HG02852 (cell line): ENCODE measurements at regions not wholly inside any gene's neighbourhood (a gene's known extent, or its start where the extent isn't known, plus 50 kb on each side); places are given as distances from the start of the nearest gene placed in this dataset.

ENCODE experiments used
- ATAC-seq: cut with Tn5 transposase; IDR thresholded peaks from one replicate; pipeline ENCODE4 v1.9.1; 2021; ENCODE audit warnings: mild to moderate bottlenecking, moderate library complexity; ENCODE audit not compliant: unreplicated experiment

- no peak for ATAC-seq
These were observed 285.6 kb upstream of the TPM1 start for GRCh38 chr15:62756995-62757360.

DNA sequence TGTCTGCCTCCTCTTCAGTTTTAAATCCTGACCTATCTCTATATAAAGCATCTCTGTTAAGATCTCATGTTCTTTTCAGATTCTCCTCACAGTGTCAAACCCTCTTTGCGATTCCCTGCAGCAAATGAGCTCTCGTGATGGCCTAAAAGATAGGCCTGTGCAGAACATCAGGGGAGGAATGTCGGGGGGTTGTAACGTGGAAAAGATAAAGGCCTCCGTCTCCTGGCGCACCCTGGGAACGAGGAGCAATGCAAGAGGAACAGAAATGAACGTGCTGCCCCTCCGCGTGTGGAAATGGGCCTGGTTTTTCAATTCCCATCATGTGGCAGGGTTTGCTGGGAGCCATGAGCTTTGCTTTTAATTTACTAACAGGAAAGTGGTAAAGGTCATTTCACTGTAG is 285.0 kb upstream of the TPM1 start:
- ATAC-seq = no peak

- no peak for ATAC-seq
These were observed 284.2 kb upstream of the TPM1 start for GRCh38 chr15:62758126-62758951.

- ATAC-seq = no peak
These were observed 283.6 kb upstream of the TPM1 start for GRCh38 chr15:62758952-62759349.

- no peak for ATAC-seq
These were observed 282.0 kb upstream of the TPM1 start for GRCh38 chr15:62760538-62760937.

- no peak for ATAC-seq
These were observed 276.6 kb upstream of the TPM1 start for GRCh38 chr15:62765916-62766315.

GRCh38 chr15:62766599-62766998 is 275.9 kb upstream of the TPM1 start:
- no peak for ATAC-seq

DNA sequence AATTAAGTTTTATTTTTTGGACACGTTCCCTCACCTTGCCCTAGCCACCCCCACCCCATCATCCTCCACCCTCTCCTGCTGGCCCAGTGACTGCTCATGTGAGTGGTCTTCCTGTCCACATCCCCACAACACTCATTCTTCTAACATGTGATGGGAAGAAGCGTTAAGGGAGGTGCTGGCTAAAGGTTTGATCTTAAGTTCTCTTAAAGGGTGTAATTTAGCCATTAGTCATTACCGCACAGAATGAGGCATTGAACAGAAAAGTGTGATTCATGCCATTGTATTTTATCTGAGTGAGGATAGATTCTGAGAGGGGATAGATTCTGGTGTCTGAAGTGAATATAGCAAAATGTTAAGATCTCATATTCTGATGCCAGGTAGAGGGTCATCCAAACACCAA is 272.9 kb upstream of the TPM1 start:
- no peak for ATAC-seq

DNA sequence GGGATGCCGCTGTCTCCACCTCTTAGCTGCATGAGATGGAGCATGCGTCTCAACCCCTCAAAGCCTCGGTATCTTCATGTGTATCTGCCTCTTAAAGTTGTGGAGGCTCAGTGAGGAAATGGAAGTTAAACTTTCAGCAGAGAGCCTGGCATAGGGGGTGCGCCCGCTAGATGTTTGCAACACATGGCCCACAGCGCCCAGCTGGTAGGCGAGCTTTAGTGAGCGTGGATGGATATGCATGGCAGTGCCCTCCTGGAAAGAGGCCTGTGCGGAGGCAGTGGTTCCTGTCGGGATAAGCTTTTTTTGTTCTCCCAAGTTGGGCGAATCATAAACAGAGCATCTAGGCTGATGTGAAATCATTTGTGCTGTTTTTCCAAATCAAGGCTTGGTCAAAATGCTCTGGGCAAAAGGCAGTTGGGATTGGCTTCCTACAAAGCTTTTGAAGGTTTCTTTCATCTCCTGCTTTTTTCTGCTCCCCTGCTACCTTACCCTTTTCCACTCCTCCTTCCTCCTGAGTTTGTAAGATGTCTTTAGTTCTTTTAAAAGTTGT is 272.4 kb upstream of the TPM1 start:
- ATAC-seq = no peak

GRCh38 chr15:62770752-62771151 is 271.8 kb upstream of the TPM1 start:
- no peak for ATAC-seq

DNA sequence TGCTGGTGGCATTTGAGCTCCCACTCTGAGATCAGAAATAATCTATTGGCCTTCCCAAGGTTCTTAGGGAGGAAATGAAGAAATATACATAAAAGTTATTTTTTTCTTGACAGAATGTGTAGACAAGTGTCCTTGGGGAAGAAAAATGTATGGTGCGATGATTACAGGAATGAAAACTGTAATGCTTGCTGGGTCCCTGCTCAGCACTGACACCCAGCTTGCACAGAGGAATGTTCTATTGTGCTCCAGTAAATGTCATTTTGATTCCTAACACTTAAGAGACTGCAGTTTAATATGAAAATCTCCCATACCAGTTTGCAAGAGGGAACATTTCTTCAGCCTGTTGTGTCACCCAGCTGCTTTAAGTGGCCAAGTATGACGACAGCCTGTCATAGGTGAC is 271.3 kb upstream of the TPM1 start:
- ATAC-seq = no peak

GRCh38 chr15:62773369-62774165 is 269.0 kb upstream of the TPM1 start:
- ATAC-seq = no peak

- no peak for ATAC-seq
These were observed 266.6 kb upstream of the TPM1 start for GRCh38 chr15:62775932-62776331.

DNA sequence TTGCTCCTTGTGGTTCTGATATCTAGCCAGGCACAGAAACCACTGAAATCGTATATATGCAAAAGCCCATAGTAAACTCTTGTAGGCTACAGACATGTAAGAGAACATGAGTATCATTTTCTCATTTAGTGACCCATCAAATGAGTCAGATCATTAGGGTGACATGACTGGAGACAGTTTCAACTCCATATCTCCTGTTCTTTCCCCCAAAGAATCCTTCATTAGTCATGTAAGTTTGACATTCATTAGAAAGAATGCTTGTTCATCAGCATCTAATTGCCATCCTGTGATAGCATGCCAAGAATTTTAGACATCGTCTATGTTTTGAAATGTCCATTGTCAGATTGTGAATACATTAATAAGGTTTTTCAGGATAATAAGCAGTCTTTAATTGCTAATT is 264.9 kb upstream of the TPM1 start:
- no peak for ATAC-seq

GRCh38 chr15:62779036-62779770 is 263.3 kb upstream of the TPM1 start:
- no peak for ATAC-seq

DNA sequence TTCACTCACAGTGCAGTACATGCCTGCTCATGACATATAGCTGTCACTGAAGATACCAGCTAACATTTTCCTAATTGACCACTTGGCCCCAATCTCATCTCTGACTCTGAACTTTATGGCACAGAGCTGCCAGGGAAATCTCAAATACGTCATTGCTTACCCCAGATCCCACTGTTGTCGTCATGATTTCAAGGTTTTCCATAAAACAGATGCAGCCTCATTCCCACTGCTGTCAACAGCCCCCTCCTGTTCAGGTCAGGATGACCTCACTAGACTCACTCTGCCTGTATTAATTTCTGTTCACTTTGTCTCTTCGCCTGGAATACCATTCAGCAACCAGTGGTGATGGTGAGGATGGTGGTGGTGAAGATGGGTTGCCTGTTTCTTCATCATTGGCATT is 262.6 kb upstream of the TPM1 start:
- ATAC-seq = no peak

DNA sequence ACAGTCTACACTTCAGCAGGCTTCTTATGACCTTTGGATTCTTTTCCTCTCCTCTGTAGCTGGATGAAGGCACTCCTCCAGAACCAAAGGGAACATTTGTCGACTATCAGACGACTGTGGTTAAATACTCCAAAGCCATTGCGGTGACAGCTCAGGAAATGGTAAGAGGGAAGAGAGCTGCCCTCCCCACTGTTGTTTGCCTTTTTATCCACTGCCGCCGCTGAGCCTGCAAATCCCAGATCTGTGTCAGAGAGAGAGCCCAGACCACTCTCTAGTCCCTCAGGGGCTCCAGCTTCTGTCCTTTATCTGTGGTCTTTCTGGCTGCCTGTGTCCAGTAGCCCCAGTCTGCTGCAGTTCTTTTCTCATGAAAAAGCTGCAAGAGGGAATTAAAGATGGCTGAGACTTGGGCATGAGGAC is 261.5 kb upstream of the TPM1 start:
- no peak for ATAC-seq

- no peak for ATAC-seq
These were observed 260.3 kb upstream of the TPM1 start for GRCh38 chr15:62782071-62782841.

DNA sequence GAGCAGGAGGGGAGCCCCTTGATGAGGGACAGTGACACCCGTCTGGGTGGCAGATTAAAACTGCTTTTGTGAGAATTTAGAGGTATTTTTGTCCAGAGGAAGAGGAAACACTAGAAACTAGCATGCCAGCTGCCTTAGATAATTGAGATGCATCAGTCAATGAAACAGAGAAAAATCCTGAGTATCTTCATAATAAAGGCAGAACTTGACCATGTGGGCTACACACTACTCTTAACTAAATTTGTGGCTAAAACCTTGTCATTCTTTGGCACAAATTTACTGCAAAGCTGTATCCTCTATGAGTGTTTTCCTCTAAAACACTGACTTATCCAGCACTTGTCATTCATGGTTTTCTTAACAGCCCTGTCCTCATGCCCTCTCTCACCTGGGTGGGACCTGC is 259.7 kb upstream of the TPM1 start:
- ATAC-seq = no peak

- no peak for ATAC-seq
These were observed 259.1 kb upstream of the TPM1 start for GRCh38 chr15:62783303-62783957.
